H7 (cell line): ENCODE measurements at regions not wholly inside any gene's neighbourhood (a gene's known extent, or its start where the extent isn't known, plus 50 kb on each side); places are given as distances from the start of the nearest gene placed in this dataset.

ENCODE experiments used
- DNase-seq: peaks from one replicate; pipeline ENCODE4 v3.0.0; 2012
- H3K27me3 ChIP-seq: 2 replicates; pipeline ENCODE4 v1.6.0; 2011; ENCODE audit warnings: mild to moderate bottlenecking, low read length; ENCODE audit not compliant: control insufficient read depth, insufficient read depth
- H3K36me3 ChIP-seq: replicated peaks from 2 replicates; pipeline ENCODE4 v1.5.1; 2011; ENCODE audit warnings: low read length; ENCODE audit not compliant: control insufficient read depth, insufficient read depth
- H3K4me3 ChIP-seq: 2 replicates; pipeline ENCODE4 v1.5.1; 2011; ENCODE audit warnings: low read depth, mild to moderate bottlenecking, control low read depth, low read length, moderate library complexity; ENCODE audit not compliant: insufficient read depth

GRCh38 chr1:193567937-193568336 lies 381.5 kb upstream of the B3GALT2 start:
- DNase-seq, result no peak
- H3K36me3 ChIP-seq, result no peaks in the 10 kb centered on the region
- no peaks in the 10 kb centered on the region for H3K27me3 ChIP-seq
- no peak overlapping the region for H3K4me3 ChIP-seq

- H3K27me3 ChIP-seq, result no peaks in the 10 kb centered on the region
- H3K4me3 ChIP-seq, result no peak overlapping the region
- DNase-seq, result no peak
- H3K36me3 ChIP-seq, result no peaks in the 10 kb centered on the region
These were observed 380.3 kb upstream of the B3GALT2 start for GRCh38 chr1:193566735-193567134.

- Histone ChIP-seq H3K4me3 (no peak overlapping the region), H3K27me3 (no peaks in the 10 kb centered on the region), H3K36me3 (no peaks in the 10 kb centered on the region)
- no peak for DNase-seq
These were observed 379.7 kb upstream of the B3GALT2 start for GRCh38 chr1:193565971-193566577.

- no peaks in the 10 kb centered on the region for H3K27me3 ChIP-seq
- no peaks in the 10 kb centered on the region for H3K36me3 ChIP-seq
- DNase-seq, result no peak
- no peak overlapping the region for H3K4me3 ChIP-seq
These were observed 375.7 kb upstream of the B3GALT2 start for GRCh38 chr1:193562121-193562520.

GRCh38 chr1:193558491-193559028 lies 372.1 kb upstream of the B3GALT2 start:
- no peak for DNase-seq
- H3K27me3 ChIP-seq, result no peaks in the 10 kb centered on the region
- H3K36me3 ChIP-seq, result no peaks in the 10 kb centered on the region
- H3K4me3 ChIP-seq, result no peak overlapping the region

GRCh38 chr1:193555662-193556441 lies 369.4 kb upstream of the B3GALT2 start:
- no peak for DNase-seq
- Histone ChIP-seq H3K36me3 (no peaks in the 10 kb centered on the region), H3K4me3 (no peak overlapping the region), H3K27me3 (no peaks in the 10 kb centered on the region)

GRCh38 chr1:193553564-193553963 lies 367.2 kb upstream of the B3GALT2 start:
- no peak for DNase-seq
- Histone ChIP-seq H3K36me3 (no peaks in the 10 kb centered on the region), H3K4me3 (no peak overlapping the region), H3K27me3 (no peaks in the 10 kb centered on the region)

- H3K36me3 ChIP-seq, result no peaks in the 10 kb centered on the region
- H3K27me3 ChIP-seq, result no peaks in the 10 kb centered on the region
- DNase-seq, result no peak
- no peak overlapping the region for H3K4me3 ChIP-seq
These were observed 365.9 kb upstream of the B3GALT2 start for GRCh38 chr1:193552274-193552673.

GRCh38 chr1:193549081-193549480 lies 362.7 kb upstream of the B3GALT2 start:
- no peaks in the 10 kb centered on the region for H3K36me3 ChIP-seq
- H3K4me3 ChIP-seq, result no peak overlapping the region
- H3K27me3 ChIP-seq, result no peaks in the 10 kb centered on the region
- no peak for DNase-seq

GRCh38 chr1:193545171-193545570 lies 358.8 kb upstream of the B3GALT2 start:
- Histone ChIP-seq H3K36me3 (no peaks in the 10 kb centered on the region), H3K4me3 (no peak overlapping the region), H3K27me3 (no peaks in the 10 kb centered on the region)
- DNase-seq, result no peak

GRCh38 chr1:193543259-193543658 lies 356.8 kb upstream of the B3GALT2 start:
- Histone ChIP-seq H3K4me3 (no peak overlapping the region), H3K36me3 (no peaks in the 10 kb centered on the region), H3K27me3 (no peaks in the 10 kb centered on the region)
- DNase-seq, result no peak

- Histone ChIP-seq H3K36me3 (no peaks in the 10 kb centered on the region), H3K4me3 (no peak overlapping the region), H3K27me3 (no peaks in the 10 kb centered on the region)
- no peak for DNase-seq
These were observed 356.3 kb upstream of the B3GALT2 start for GRCh38 chr1:193542690-193543089.

GRCh38 chr1:193540511-193540910 lies 354.1 kb upstream of the B3GALT2 start:
- Histone ChIP-seq H3K27me3 (no peaks in the 10 kb centered on the region), H3K4me3 (no peak overlapping the region), H3K36me3 (no peaks in the 10 kb centered on the region)
- no peak for DNase-seq

- DNase-seq, result no peak
- no peaks in the 10 kb centered on the region for H3K36me3 ChIP-seq
- H3K4me3 ChIP-seq, result no peak overlapping the region
- no peaks in the 10 kb centered on the region for H3K27me3 ChIP-seq
These were observed 353.5 kb upstream of the B3GALT2 start for GRCh38 chr1:193539731-193540459.

- Histone ChIP-seq H3K36me3 (no peaks in the 10 kb centered on the region), H3K4me3 (no peak overlapping the region)
These were observed 352.3 kb upstream of the B3GALT2 start for GRCh38 chr1:193538680-193539079.

More at GRCh38 chr1:193538680-193539079, 352.3 kb upstream of the B3GALT2 start:
- H3K27me3 ChIP-seq, result no peaks in the 10 kb centered on the region
- no peak for DNase-seq
